ENCODE measurements at regions not wholly inside any gene's neighbourhood (a gene's known extent, or its start where the extent isn't known, plus 50 kb on each side); places are given as distances from the start of the nearest gene placed in this dataset.

- 95% methylated on average over 5 of the region's 5 CpGs for WGBS
- no peaks in the 10 kb centered on the region for H3K9me3 ChIP-seq (ENCODE audit: control insufficient read depth in 4 of 4, low read length in 3 of 4)
- H3K36me3 ChIP-seq (ENCODE audit: control insufficient read depth in 4 of 4, insufficient read depth in 3 of 4, low read depth in 1 of 4, low read length in 3 of 4) = no peaks in the 10 kb centered on the region
- H3K9ac ChIP-seq (ENCODE audit: low read depth in 1 of 2, low read length in 2 of 2) = no peak overlapping the region
- TF ChIP-seq FOXA1 (IDR thresholded peaks at IDR 0.05) (no peak), RXRA (IDR thresholded peaks at IDR 0.05) (no peak), NR2F2 (IDR thresholded peaks at IDR 0.05) (no peak), ZBTB33 (IDR thresholded peaks at IDR 0.05) (no peak), TAF1 (conservative IDR thresholded peaks at IDR 0.05) (no peak), REST (IDR thresholded peaks at IDR 0.05) (no peak), MAX (IDR thresholded peaks at IDR 0.05) (no peak), SP1 (IDR thresholded peaks at IDR 0.05) (no peak), ATF3 (IDR thresholded peaks at IDR 0.05) (no peak), FOXA2 (IDR thresholded peaks at IDR 0.05) (no peak)
- no peak overlapping the region for H3K27ac ChIP-seq (ENCODE audit: low read depth in 1 of 2, low read length in 2 of 2)
- no peak overlapping the region for H3K4me3 ChIP-seq (ENCODE audit: low read depth in 1 of 3, low read length in 3 of 3)
- DNase-seq (ENCODE audit: low spot score) = no peak
- no peaks in the 10 kb centered on the region for H3K27me3 ChIP-seq (ENCODE audit: control insufficient read depth in 4 of 4, insufficient read depth in 4 of 4, low read length in 3 of 4)
- H3K4me1 ChIP-seq (ENCODE audit: control insufficient read depth in 4 of 4, insufficient read depth in 4 of 4, low read length in 3 of 4) = peaks cover 2 to 17% (median 15%) of the 10 kb centered on the region in 4 donors
Observed at GRCh38 chrX:150088042-150088441, 149.8 kb upstream of the EOLA2 start.

- Histone ChIP-seq H3K27me3 (ENCODE audit: control insufficient read depth in 4 of 4, insufficient read depth in 4 of 4, low read length in 3 of 4) (no peaks in the 10 kb centered on the region), H3K36me3 (ENCODE audit: control insufficient read depth in 4 of 4, insufficient read depth in 3 of 4, low read depth in 1 of 4, low read length in 3 of 4) (no peaks in the 10 kb centered on the region), H3K9me3 (ENCODE audit: control insufficient read depth in 4 of 4, low read length in 3 of 4) (no peaks in the 10 kb centered on the region), H3K4me1 (ENCODE audit: control insufficient read depth in 4 of 4, insufficient read depth in 4 of 4, low read length in 3 of 4) (peaks cover 2 to 15% (median 15%) of the 10 kb centered on the region in 4 donors), H3K4me3 (ENCODE audit: low read depth in 1 of 3, low read length in 3 of 3) (no peak overlapping the region), H3K9ac (ENCODE audit: low read depth in 1 of 2, low read length in 2 of 2) (no peak overlapping the region), H3K27ac (ENCODE audit: low read depth in 1 of 2, low read length in 2 of 2) (no peak overlapping the region)
- DNase-seq (ENCODE audit: low spot score) = no peak
- 95% methylated on average over 5 of the region's 5 CpGs for WGBS
- TF ChIP-seq HNF4G (IDR thresholded peaks at IDR 0.05) (no peak), MAX (IDR thresholded peaks at IDR 0.05) (no peak), YY1 (IDR thresholded peaks at IDR 0.05) (no peak), GABPA (IDR thresholded peaks at IDR 0.05 in 1 of 2, conservative IDR thresholded peaks at IDR 0.05 in 1 of 2) (no peak), SP1 (IDR thresholded peaks at IDR 0.05) (no peak), ZBTB33 (IDR thresholded peaks at IDR 0.05) (no peak), RXRA (IDR thresholded peaks at IDR 0.05) (no peak), CTCF (IDR thresholded peaks at IDR 0.05; ENCODE audit: low read depth, low read length, missing input control) (no peak), RAD21 (IDR thresholded peaks at IDR 0.05) (no peak), REST (IDR thresholded peaks at IDR 0.05) (no peak), NR2F2 (IDR thresholded peaks at IDR 0.05) (no peak), EGR1 (IDR thresholded peaks at IDR 0.05; ENCODE audit: low read depth in 2 of 2) (no peak), ATF3 (IDR thresholded peaks at IDR 0.05) (no peak)
Observed at GRCh38 chrX:150088766-150089518, 150.7 kb upstream of the EOLA2 start.
